ENCODE measurements at regions not wholly inside any gene's neighbourhood (a gene's known extent, or its start where the extent isn't known, plus 50 kb on each side); places are given as distances from the start of the nearest gene placed in this dataset.

DNA sequence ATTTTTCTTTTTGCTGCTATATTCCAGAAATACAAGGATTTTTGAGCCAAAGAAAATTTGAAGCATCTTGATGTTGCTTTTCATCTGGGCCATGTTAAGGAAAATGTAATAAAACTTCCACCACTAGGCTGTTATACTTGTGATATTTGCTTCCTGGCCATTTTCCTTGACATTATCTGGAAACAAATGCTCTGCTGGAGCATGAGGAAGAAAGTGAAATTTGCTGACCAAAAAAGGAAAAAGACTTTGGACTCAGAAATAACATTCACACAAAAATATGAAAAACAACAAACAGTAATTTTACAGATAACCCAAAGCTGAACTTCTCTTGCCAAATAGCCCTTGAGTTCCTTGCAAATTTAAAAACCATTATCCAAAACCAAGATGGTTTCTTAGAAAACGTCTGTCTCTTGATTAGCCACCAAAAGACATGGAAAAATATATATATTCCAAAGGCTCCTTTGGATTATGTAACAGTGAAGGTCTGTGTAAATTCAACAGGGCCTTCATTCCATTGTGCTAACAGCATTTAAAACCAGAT lies 344.5 kb downstream of the LMX1A start:
- H3K27me3 ChIP-seq (replicated peaks), result no peaks in the 10 kb centered on the region
- no peak overlapping the region for H3K4me3 ChIP-seq (ENCODE audit: low read depth, low read length)
- H3K36me3 ChIP-seq (replicated peaks), result no peaks in the 10 kb centered on the region
- DNase-seq, result no peak
- in situ Hi-C loops (cut with HindIII; ENCODE audit: low pct_ligation_motif_present, low sequenced_read_pairs), result no loop called here
- TF ChIP-seq, protein P1, sequence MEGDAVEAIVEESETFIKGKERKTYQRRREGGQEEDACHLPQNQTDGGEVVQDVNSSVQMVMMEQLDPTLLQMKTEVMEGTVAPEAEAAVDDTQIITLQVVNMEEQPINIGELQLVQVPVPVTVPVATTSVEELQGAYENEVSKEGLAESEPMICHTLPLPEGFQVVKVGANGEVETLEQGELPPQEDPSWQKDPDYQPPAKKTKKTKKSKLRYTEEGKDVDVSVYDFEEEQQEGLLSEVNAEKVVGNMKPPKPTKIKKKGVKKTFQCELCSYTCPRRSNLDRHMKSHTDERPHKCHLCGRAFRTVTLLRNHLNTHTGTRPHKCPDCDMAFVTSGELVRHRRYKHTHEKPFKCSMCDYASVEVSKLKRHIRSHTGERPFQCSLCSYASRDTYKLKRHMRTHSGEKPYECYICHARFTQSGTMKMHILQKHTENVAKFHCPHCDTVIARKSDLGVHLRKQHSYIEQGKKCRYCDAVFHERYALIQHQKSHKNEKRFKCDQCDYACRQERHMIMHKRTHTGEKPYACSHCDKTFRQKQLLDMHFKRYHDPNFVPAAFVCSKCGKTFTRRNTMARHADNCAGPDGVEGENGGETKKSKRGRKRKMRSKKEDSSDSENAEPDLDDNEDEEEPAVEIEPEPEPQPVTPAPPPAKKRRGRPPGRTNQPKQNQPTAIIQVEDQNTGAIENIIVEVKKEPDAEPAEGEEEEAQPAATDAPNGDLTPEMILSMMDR (IDR thresholded peaks at IDR 0.05; ENCODE audit: low read depth, low read length, missing control alignments), result no peak
- H3K27ac ChIP-seq, result no peak overlapping the region

DNA sequence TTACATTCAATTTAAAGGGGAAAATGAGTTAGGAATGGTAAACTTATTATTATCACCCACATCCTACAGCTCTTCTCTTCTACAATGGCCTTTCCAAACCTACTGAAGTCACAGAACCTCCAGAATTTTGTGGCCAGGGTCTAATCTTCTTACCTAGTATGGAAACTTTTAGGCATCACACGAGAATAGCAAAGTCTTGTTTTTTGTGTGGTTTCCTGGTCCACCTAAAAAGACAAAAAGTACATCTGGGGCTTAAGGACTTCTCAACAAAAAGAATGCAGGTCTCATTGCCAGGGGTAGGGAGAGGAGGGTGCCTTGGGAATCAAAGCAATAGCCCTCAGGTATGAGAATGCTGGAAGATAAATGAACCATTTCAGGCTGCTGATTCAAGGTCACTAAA lies 345.3 kb downstream of the LMX1A start:
- Histone ChIP-seq H3K27me3 (replicated peaks) (no peaks in the 10 kb centered on the region), H3K36me3 (replicated peaks) (no peaks in the 10 kb centered on the region), H3K27ac (no peak overlapping the region), H3K4me3 (ENCODE audit: low read depth, low read length) (no peak overlapping the region)
- in situ Hi-C loops (cut with HindIII; ENCODE audit: low pct_ligation_motif_present, low sequenced_read_pairs), result no loop called here
- TF ChIP-seq, protein P1 (IDR thresholded peaks at IDR 0.05; ENCODE audit: low read depth, low read length, missing control alignments), result no peak
- no peak for DNase-seq

DNA sequence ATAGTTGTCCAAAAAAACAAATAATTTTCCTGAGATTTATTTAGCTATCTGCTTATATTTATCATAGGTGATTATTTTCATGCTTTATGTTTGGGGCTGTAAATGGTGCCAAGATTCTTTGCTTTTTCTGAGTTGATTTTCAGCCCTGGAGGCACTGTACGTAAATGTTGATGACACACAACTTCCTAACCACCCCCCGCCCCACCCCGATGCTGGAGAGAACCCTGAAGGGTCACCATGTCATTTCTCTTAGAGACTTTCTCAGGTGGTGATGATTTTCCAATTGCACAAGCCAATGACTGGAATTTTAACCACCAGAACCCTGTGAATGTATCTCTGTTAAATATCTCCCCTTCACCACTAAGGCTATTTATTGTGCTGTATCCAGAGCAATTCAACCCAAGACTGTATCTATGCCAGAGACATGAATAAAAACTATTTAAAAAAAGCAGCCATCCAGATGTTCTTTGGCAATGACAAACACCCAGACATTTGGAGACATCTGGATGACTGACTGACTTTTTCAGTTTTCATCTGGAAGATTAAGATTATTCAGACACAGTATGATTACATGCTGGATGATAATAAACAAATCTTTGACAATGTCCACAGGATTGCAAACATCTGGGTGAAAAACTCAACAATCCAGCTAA lies 346.0 kb downstream of the LMX1A start:
- H3K27ac ChIP-seq, result no peak overlapping the region
- DNase-seq, result no peak
- no peaks in the 10 kb centered on the region for H3K36me3 ChIP-seq (replicated peaks)
- TF ChIP-seq, protein P1 (IDR thresholded peaks at IDR 0.05; ENCODE audit: low read depth, low read length, missing control alignments), result no peak
- in situ Hi-C loops (cut with HindIII; ENCODE audit: low pct_ligation_motif_present, low sequenced_read_pairs), result no loop called here
- no peak overlapping the region for H3K4me3 ChIP-seq (ENCODE audit: low read depth, low read length)
- H3K27me3 ChIP-seq (replicated peaks), result no peaks in the 10 kb centered on the region

DNA sequence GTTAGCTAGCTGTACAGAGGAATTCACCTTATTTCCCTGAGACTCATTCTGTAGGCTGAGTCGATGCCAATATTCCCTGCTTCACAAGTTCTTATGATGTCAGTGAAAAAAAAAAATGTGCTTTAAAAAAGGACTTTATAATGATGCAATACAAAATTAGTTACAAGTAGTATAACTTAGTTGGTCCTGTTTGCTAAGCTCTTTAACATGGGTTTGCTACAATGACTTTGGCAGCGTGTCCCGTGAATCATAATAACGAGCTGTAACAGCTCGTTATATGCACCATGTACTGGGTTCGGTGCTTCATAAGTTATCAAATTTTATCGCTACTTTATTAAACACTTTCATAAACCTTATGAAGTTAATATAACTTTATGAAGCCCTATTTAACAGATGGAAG lies 349.7 kb downstream of the LMX1A start:
- Histone ChIP-seq H3K4me3 (ENCODE audit: low read depth, low read length) (no peak overlapping the region), H3K27me3 (replicated peaks) (no peaks in the 10 kb centered on the region), H3K36me3 (replicated peaks) (no peaks in the 10 kb centered on the region), H3K27ac (no peak overlapping the region)
- DNase-seq, result no peak
- TF ChIP-seq, protein P1 (IDR thresholded peaks at IDR 0.05; ENCODE audit: low read depth, low read length, missing control alignments), result no peak
- in situ Hi-C loops (cut with HindIII; ENCODE audit: low pct_ligation_motif_present, low sequenced_read_pairs), result no loop called here

DNA sequence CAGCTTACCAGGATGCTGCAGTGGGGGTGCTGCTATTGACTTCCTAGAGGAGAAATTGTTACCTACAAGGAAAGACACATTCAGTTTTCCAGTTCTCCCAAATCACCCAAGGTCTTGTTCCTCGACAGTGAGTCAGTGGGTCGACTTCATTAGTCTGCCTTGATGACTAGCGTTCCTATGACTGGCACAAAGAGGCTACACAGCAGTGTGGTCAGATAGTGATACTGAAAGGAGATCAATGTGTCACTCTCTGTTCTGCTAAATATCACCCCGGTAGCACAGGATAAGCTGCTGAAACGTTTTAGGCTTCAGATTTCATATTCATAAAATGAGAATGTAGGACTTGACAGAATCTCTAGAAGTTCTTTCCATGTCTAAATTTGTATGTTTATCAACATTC lies 357.4 kb downstream of the LMX1A start:
- in situ Hi-C loops (cut with HindIII; ENCODE audit: low pct_ligation_motif_present, low sequenced_read_pairs), result no loop called here
- no peak for DNase-seq
- Histone ChIP-seq H3K4me3 (ENCODE audit: low read depth, low read length) (no peak overlapping the region), H3K27me3 (replicated peaks) (no peaks in the 10 kb centered on the region), H3K27ac (no peak overlapping the region), H3K36me3 (replicated peaks) (no peaks in the 10 kb centered on the region)
- TF ChIP-seq, protein P1 (IDR thresholded peaks at IDR 0.05; ENCODE audit: low read depth, low read length, missing control alignments), result no peak
